Neural cell (in vitro differentiated cells): ENCODE measurements at regions not wholly inside any gene's neighbourhood (a gene's known extent, or its start where the extent isn't known, plus 50 kb on each side); places are given as distances from the start of the nearest gene placed in this dataset.

Experiments
- CTCF ChIP-seq: fragments of 450-650 bp; IDR thresholded peaks from 2 replicates; pipeline ENCODE4 v1.5.1; 2014; ENCODE audit warnings: antibody characterized with exemption, mild to moderate bottlenecking, moderate library complexity; ENCODE audit not compliant: poor library complexity, severe bottlenecking
- EP300 ChIP-seq: fragments of 450-650 bp; conservative IDR thresholded peaks from 2 replicates; pipeline ENCODE4 v1.6.1; 2014; ENCODE audit warnings: antibody characterized with exemption, mild to moderate bottlenecking, moderate library complexity; ENCODE audit not compliant: poor library complexity, severe bottlenecking
- EZH2 ChIP-seq: fragments of 200-600, 300-800 bp; shearing (Covaris generic), sonication (generic); IDR thresholded peaks from 2 replicates; pipeline ENCODE4 v1.6.1; 2014; ENCODE audit warnings: antibody characterized with exemption, low read length, borderline replicate concordance, mild to moderate bottlenecking; ENCODE audit not compliant: insufficient read depth, poor library complexity, severe bottlenecking
- MXI1 ChIP-seq: fragments of 450-650 bp; conservative IDR thresholded peaks from 2 replicates; pipeline ENCODE4 v1.6.1; 2014; ENCODE audit warnings: antibody characterized with exemption, mild to moderate bottlenecking; ENCODE audit not compliant: poor library complexity, severe bottlenecking
- RAD21 ChIP-seq: fragments of 450-650 bp; conservative IDR thresholded peaks from 2 replicates; pipeline ENCODE4 v1.6.1; 2014; ENCODE audit warnings: antibody characterized with exemption, mild to moderate bottlenecking, moderate library complexity
- SMC3 ChIP-seq: fragments of 450-650 bp; conservative IDR thresholded peaks from 2 replicates; pipeline ENCODE4 v1.6.1; 2014; ENCODE audit warnings: antibody characterized with exemption, mild to moderate bottlenecking, moderate library complexity; ENCODE audit not compliant: poor library complexity
- TAF1 ChIP-seq: IDR thresholded peaks from 2 replicates; pipeline ENCODE4 v1.6.1; 2012; ENCODE audit warnings: low read depth
- TF ChIP-seq, protein P1 (sequence below): IDR thresholded peaks from 2 replicates; pipeline ENCODE4 v1.6.1; 2012; ENCODE audit warnings: borderline replicate concordance

DNA sequence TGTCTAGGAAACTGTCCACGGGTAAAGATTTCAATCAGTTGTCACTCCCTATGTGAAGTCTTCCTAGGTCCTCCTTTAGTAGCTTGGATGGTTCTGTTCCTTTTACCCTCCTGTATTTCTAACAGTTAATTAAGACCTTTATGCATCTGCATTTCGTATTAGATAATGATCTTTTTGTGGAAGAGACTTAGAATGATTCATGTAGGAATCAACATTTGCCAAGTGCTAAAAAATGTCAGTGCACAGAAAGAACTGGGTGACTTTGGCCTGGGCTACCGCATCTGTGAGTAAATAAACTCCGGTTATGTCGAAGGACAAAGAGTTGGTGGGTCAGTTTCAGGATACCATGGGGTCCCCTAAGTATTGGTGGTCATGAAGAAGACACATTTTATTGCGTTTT, 918.0 kb downstream of the TFAP2A start:
- no peak for TF ChIP-seq CTCF
- TF ChIP-seq EZH2, result no peak
- TF ChIP-seq, protein P1, sequence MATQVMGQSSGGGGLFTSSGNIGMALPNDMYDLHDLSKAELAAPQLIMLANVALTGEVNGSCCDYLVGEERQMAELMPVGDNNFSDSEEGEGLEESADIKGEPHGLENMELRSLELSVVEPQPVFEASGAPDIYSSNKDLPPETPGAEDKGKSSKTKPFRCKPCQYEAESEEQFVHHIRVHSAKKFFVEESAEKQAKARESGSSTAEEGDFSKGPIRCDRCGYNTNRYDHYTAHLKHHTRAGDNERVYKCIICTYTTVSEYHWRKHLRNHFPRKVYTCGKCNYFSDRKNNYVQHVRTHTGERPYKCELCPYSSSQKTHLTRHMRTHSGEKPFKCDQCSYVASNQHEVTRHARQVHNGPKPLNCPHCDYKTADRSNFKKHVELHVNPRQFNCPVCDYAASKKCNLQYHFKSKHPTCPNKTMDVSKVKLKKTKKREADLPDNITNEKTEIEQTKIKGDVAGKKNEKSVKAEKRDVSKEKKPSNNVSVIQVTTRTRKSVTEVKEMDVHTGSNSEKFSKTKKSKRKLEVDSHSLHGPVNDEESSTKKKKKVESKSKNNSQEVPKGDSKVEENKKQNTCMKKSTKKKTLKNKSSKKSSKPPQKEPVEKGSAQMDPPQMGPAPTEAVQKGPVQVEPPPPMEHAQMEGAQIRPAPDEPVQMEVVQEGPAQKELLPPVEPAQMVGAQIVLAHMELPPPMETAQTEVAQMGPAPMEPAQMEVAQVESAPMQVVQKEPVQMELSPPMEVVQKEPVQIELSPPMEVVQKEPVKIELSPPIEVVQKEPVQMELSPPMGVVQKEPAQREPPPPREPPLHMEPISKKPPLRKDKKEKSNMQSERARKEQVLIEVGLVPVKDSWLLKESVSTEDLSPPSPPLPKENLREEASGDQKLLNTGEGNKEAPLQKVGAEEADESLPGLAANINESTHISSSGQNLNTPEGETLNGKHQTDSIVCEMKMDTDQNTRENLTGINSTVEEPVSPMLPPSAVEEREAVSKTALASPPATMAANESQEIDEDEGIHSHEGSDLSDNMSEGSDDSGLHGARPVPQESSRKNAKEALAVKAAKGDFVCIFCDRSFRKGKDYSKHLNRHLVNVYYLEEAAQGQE, result no peak
- no peak for TF ChIP-seq TAF1
- no peak for TF ChIP-seq MXI1
- no peak for TF ChIP-seq RAD21
- no peak for TF ChIP-seq EP300
- no peak for TF ChIP-seq SMC3
